GM10248 (cell line): ENCODE measurements at regions not wholly inside any gene's neighbourhood (a gene's known extent, or its start where the extent isn't known, plus 50 kb on each side); places are given as distances from the start of the nearest gene placed in this dataset.

Source experiments
- CTCF ChIA-PET: fragments of 300-600 bp; sonication (Branson Sonifier 250); formaldehyde crosslinking; extraction: SDS; loops from one replicate; lab custom pipeline; 2021; ENCODE audit warnings: antibody characterized with exemption; lab: Yijun Ruan, JAX
- POLR2A ChIA-PET: fragments of 350-650 bp; sonication (Branson Sonifier 250); formaldehyde crosslinking; extraction: SDS; loops from one replicate; lab custom pipeline; 2020; ENCODE audit warnings: antibody characterized with exemption; lab: Yijun Ruan, JAX
- DNase-seq: peaks from one replicate; pipeline ENCODE4 v3.0.0; 2012; ENCODE audit errors: extremely low spot score
- TF ChIP-seq, protein P1 (sequence below): IDR thresholded peaks from 2 replicates; pipeline ENCODE4 v1.5.1; 2012; ENCODE audit warnings: mild to moderate bottlenecking, low read depth; ENCODE audit errors: extremely low read depth, missing control alignments, control extremely low read depth

DNA sequence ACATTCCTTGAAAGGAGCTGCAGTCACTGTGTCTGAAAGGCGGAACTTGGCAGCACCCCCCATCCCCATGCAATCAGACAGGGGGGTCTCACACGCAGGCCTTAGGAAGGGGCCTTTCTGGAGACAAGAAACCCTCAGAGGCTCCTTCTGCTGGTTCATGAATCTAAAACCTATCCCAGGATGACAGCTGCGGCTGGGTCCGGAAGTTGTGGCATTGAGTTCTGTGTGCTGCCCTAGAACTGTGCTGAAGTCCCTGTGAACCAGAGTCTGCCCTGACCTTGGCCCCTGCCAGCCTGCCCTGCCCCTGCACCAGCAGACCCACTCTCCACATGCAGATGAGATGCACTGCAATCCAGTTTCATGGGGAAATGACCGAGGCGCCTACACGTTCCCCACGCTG is 268.0 kb downstream of the CTTN start:
- CTCF ChIA-PET = no interaction called here
- DNase-seq = no peak
- TF ChIP-seq, protein P1, sequence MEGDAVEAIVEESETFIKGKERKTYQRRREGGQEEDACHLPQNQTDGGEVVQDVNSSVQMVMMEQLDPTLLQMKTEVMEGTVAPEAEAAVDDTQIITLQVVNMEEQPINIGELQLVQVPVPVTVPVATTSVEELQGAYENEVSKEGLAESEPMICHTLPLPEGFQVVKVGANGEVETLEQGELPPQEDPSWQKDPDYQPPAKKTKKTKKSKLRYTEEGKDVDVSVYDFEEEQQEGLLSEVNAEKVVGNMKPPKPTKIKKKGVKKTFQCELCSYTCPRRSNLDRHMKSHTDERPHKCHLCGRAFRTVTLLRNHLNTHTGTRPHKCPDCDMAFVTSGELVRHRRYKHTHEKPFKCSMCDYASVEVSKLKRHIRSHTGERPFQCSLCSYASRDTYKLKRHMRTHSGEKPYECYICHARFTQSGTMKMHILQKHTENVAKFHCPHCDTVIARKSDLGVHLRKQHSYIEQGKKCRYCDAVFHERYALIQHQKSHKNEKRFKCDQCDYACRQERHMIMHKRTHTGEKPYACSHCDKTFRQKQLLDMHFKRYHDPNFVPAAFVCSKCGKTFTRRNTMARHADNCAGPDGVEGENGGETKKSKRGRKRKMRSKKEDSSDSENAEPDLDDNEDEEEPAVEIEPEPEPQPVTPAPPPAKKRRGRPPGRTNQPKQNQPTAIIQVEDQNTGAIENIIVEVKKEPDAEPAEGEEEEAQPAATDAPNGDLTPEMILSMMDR = no peak
- POLR2A ChIA-PET = no interaction called here

DNA sequence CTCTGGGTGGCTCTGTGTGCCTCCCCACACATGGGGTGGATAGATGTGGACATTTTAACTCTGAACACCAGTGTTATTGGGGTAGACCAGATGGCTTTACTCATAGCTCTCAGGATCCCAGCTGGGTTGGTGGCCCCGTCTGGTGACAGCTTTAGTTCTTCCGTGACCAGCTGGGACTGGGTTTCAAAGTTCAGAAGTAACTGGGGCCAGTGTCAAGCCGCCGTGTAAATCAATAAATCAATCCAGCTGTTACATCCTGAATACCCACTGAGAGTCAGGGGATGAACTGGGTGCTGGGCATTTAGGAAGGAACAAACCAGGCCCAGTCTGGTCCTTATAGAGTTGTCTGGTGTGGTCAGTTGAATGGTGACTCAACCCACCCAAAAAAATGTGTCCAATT is 269.4 kb downstream of the CTTN start:
- DNase-seq = no peak
- POLR2A ChIA-PET = no interaction called here
- TF ChIP-seq, protein P1 = no peak
- CTCF ChIA-PET = interaction anchor here (1.0 kb wide), 1 partner anchor 44 kb away, joined by 3 read pairs; no protein-coding TSS in a partner anchor

DNA sequence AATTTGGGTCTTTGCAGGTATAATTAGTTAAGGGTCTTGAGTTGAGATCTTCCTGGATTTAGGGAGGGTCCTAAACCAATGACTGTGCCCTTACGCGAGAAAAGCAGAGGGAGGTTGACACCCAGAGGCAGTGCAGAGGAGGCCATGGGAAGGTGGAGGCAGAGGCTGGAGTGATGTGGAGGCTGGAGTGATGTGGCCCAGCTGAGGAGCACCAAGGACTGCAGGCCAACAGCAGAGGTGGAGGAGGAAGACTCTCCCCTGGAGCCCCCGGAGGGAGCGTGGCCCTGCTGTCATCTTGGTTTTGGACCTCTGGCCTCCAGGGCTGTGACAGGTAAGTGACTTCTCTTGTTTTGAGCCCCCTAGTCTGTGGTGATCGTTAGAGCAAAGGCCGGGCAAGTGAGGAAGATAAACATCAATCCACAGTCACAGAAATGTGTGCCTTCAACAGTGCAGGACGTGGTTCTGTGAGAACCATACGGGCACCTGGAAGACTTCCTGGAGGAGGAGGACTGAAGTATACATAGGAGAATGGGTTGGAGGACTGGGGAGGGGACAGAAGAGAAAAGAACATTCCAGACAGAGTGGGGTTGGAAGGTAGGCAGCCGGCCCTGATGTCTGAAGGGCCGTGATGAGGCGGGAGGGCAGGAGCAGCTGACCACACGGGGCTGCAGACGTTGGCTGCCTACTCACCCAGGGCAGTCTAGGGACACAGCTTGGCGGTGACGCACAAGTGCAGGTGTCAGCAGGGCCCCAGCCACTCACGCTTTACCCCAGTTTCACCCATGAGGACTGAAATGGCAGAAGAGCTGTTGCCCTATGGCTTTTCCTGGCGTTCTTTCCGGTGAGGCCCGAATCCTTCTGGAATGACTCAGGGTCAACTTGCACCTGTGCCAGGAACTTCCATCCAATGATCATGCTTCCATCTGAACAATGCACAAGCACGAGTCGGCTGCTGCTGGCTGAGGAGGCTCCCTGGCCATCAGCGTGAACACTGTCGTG is 270.2 kb downstream of the CTTN start:
- TF ChIP-seq, protein P1 = no peak
- CTCF ChIA-PET = interaction anchor here (1.0 kb wide), 1 partner anchor 44 kb away, joined by 3 read pairs; no protein-coding TSS in a partner anchor
- DNase-seq = no peak
- POLR2A ChIA-PET = no interaction called here

DNA sequence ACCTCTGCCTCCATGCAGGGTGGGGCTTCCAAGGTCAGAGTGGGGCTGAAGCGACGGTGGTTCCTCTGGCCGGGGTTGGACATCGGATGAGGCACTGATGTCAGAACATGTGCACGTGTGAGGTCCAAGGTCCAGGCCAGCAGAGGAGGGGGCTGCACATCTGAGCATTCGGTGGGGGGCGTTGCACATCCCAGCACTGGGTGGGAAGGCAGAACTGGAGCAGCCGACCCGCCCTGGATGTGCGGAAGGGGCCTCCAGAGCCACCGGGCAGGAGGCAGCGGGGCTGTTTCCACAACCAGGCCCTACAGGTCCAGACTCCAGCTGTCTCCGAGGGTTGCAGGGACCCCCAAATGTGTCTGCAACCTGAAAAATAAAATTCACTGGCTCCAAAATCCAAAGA is 271.0 kb downstream of the CTTN start:
- POLR2A ChIA-PET = no interaction called here
- TF ChIP-seq, protein P1 = no peak
- CTCF ChIA-PET = no interaction called here
- DNase-seq = no peak

DNA sequence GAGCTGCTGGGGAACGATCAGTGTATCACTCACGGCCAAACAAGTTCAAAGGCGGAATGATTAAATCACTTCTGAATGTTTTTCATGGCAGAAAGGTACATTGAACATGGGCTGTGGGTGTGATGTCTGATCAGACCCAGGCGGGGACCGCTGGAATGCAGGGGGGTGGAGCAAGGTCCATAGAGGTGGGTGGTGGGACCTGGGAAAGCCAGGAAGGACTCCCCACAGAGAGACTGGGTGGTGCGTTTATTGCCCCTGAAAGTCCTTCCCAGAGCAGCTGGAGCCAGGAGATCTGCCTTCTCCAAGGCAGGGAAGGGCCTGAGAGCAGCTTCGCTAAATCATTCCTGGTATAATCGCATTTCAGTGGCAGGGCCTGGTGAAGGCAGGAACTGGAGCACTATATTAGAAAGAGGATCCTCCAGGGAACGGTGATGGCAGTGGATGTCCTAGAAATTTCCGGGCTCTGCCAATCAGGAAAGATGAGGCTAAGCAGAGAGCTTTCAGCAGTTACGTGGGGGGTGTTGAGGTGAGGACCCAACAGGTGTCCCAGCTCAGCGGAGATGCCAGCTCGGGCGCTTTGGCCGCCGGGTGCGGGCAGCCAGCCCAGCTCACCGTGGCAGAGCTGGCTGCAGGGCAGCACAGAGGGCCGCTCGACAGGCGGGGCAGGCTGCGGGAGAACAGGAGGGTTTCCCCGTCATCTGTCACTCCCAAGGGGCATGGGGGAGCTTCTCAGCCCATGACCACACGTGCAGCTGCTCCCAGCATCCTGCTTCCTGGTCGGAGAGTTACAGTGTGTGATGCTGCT is 271.7 kb downstream of the CTTN start:
- POLR2A ChIA-PET = no interaction called here
- TF ChIP-seq, protein P1 = no peak
- no peak for DNase-seq
- CTCF ChIA-PET = interaction anchor here (1.1 kb wide), 1 partner anchor 145 kb away, joined by 3 read pairs; no protein-coding TSS in a partner anchor

DNA sequence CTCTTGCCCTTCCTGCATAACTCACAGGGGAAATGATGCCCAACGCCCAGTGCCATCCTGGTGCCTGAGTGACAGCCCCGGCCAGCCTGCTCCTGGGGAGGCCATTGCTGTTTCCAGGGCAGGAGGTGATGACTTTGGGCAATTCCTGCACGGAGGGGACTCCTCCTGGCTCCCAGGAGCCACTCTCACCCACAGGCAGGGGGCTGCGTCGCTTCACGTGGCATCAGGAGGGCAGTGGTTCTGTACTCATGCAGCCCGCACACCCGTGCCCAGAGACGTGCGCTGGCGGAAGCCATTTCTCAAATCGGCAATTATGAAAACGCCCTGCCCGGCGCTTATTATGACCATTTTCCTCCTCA is 272.3 kb downstream of the CTTN start:
- TF ChIP-seq, protein P1 = no peak
- no peak for DNase-seq
- ChIA-PET CTCF (interaction anchor here (1.1 kb wide), 1 partner anchor 144 kb away, joined by 3 read pairs; no protein-coding TSS in a partner anchor), POLR2A (no interaction called here)
